SU-DHL-6 (cell line): ENCODE measurements at regions not wholly inside any gene's neighbourhood (a gene's known extent, or its start where the extent isn't known, plus 50 kb on each side); places are given as distances from the start of the nearest gene placed in this dataset.

Experiments used
- H2AFZ ChIP-seq: fragments of 200-600 bp; sonication (generic); 2 replicates; pipeline ENCODE4 v1.6.1; 2014; ENCODE audit warnings: low read depth, mild to moderate bottlenecking, moderate library complexity, mixed read lengths, antibody characterized with exemption, low read length; ENCODE audit not compliant: severe bottlenecking
- H3F3A ChIP-seq: fragments of 200-600 bp; shearing (Covaris generic); 2 replicates; pipeline ENCODE4 v1.6.0; 2016; ENCODE audit warnings: antibody characterized with exemption, mild to moderate bottlenecking; ENCODE audit not compliant: insufficient read depth
- H3K27ac ChIP-seq: fragments of 200-600 bp; sonication (generic); 2 replicates; pipeline ENCODE4 v1.5.1; 2016; ENCODE audit warnings: low read depth, mild to moderate bottlenecking, low read length, moderate library complexity, mixed read lengths
- H3K27me3 ChIP-seq: fragments of 200-600 bp; sonication (generic), shearing (Covaris generic); 2 replicates; pipeline ENCODE4 v1.6.0; 2014; ENCODE audit warnings: mild to moderate bottlenecking, low read length
- H3K36me3 ChIP-seq: fragments of 200-600 bp; sonication (generic); 2 replicates; pipeline ENCODE4 v1.6.1; 2014; ENCODE audit warnings: mild to moderate bottlenecking, low read length, mixed read lengths
- H3K4me2 ChIP-seq: fragments of 300-600, 200-600 bp; shearing (Covaris generic), sonication (generic); 2 replicates; pipeline ENCODE4 v1.6.0; 2014; ENCODE audit warnings: low read length, low read depth, mild to moderate bottlenecking; ENCODE audit not compliant: poor library complexity, severe bottlenecking
- H3K4me3 ChIP-seq: fragments of 200-600 bp; sonication (generic); 2 replicates; pipeline ENCODE4 v1.5.1; 2014; ENCODE audit warnings: antibody characterized with exemption, low read length, mild to moderate bottlenecking, mixed read lengths; ENCODE audit not compliant: insufficient read depth, poor library complexity, severe bottlenecking
- H3K79me2 ChIP-seq: fragments of 200-600 bp; sonication (generic); 2 replicates; pipeline ENCODE4 v1.6.1; 2014; ENCODE audit warnings: mild to moderate bottlenecking, low read length, moderate library complexity; ENCODE audit not compliant: insufficient read depth
- H3K9ac ChIP-seq: fragments of 200-600 bp; sonication (generic); 2 replicates; pipeline ENCODE4 v1.7.0; 2014; ENCODE audit warnings: mild to moderate bottlenecking, low read length
- H3K9me2 ChIP-seq: fragments of 200-600 bp; sonication (generic); replicated peaks from 2 replicates; pipeline ENCODE4 v1.6.1; 2014; ENCODE audit warnings: low read length; ENCODE audit not compliant: insufficient read depth
- H3K9me3 ChIP-seq: fragments of 200-600 bp; sonication (generic); 2 replicates; pipeline ENCODE4 v1.6.1; 2014; ENCODE audit warnings: low read length, mixed read lengths; ENCODE audit not compliant: insufficient read depth
- H4K20me1 ChIP-seq: fragments of 200-600 bp; sonication (generic); 2 replicates; pipeline ENCODE4 v1.6.1; 2014; ENCODE audit warnings: low read depth, mild to moderate bottlenecking, antibody characterized with exemption, low read length, moderate library complexity, mixed read lengths
- EZH2phosphoT487 ChIP-seq: fragments of 200-600 bp; sonication (generic), shearing (Covaris generic); conservative IDR thresholded peaks from 2 replicates; pipeline ENCODE4 v1.6.1; 2018; ENCODE audit warnings: mild to moderate bottlenecking, antibody characterized with exemption, low read length, moderate library complexity, mixed read lengths
- TF ChIP-seq, protein P1 (sequence below): fragments of 200-600 bp; sonication (generic); IDR thresholded peaks from one replicate; pipeline ENCODE4 v1.5.1; 2017; ENCODE audit warnings: antibody characterized with exemption, mild to moderate bottlenecking, low read length, moderate library complexity; ENCODE audit not compliant: insufficient read depth, poor library complexity, severe bottlenecking

DNA sequence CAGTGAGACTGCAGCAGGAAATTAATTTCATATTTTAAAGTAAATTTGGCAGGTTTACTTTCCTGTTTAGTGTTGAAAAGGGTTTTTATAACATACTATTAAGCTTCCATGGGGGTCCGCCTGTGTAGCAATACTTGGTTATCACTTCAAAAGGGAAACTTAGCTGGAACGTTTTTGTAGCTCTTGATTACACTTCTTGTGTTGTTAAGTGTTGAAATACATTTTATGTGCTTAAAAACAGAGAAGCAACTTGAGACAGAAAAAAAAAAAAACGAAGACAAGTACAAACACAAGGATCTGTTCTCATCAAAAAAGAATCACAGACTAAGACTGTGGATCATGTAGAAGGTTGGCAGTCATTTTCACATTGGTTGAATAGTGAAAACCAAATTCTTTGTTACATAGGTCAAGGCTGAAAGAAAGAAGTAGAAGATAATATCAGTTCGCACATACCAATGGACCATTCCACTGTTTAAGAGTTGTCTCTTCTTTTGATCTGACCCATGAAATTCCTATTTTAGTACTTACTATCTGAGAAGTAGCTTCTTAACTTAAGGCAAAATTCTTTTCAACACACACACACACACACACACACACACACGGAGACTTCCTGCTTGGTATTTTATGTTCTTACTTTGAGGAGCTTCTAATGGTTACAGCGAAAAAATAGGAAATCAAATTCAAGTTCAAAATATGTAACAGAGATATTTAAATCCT is 113.9 kb upstream of the SLC35B3 start:
- no peak overlapping the region for H3K4me3 ChIP-seq
- no peaks in the 10 kb centered on the region for H3K27me3 ChIP-seq
- H3K9me3 ChIP-seq = no peaks in the 10 kb centered on the region
- H2AFZ ChIP-seq = no peak overlapping the region
- no peak overlapping the region for H3K4me2 ChIP-seq
- H4K20me1 ChIP-seq = no peaks in the 10 kb centered on the region
- no peaks in the 10 kb centered on the region for H3K79me2 ChIP-seq
- no peak overlapping the region for H3K27ac ChIP-seq
- no peaks in the 10 kb centered on the region for H3F3A ChIP-seq
- no peaks in the 10 kb centered on the region for H3K36me3 ChIP-seq
- TF ChIP-seq, protein P1, sequence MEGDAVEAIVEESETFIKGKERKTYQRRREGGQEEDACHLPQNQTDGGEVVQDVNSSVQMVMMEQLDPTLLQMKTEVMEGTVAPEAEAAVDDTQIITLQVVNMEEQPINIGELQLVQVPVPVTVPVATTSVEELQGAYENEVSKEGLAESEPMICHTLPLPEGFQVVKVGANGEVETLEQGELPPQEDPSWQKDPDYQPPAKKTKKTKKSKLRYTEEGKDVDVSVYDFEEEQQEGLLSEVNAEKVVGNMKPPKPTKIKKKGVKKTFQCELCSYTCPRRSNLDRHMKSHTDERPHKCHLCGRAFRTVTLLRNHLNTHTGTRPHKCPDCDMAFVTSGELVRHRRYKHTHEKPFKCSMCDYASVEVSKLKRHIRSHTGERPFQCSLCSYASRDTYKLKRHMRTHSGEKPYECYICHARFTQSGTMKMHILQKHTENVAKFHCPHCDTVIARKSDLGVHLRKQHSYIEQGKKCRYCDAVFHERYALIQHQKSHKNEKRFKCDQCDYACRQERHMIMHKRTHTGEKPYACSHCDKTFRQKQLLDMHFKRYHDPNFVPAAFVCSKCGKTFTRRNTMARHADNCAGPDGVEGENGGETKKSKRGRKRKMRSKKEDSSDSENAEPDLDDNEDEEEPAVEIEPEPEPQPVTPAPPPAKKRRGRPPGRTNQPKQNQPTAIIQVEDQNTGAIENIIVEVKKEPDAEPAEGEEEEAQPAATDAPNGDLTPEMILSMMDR = no peak
- no peak for TF ChIP-seq EZH2phosphoT487
- H3K9me2 ChIP-seq = no peaks in the 10 kb centered on the region
- no peak overlapping the region for H3K9ac ChIP-seq

DNA sequence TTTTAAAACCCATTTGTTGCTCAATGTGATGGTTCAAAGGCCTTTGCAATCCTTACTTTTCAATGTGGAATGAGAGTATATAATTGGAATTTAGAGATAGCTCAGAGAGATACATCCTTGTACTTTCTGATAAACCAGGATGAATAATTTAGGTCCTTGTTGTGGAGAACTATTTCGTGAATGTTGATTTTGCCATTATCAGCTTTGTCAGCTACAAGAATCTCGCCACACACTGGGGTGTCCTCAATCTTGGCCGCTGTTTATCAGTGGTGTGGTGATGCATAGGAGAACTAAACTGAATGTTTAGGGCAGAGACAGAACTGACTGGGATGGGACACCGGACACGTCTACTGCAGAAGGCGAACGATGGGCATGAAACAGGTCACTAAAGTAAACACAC is 111.2 kb upstream of the SLC35B3 start:
- Histone ChIP-seq H3K9ac (no peak overlapping the region), H3K9me3 (no peaks in the 10 kb centered on the region), H3K27ac (no peak overlapping the region), H3K4me2 (no peak overlapping the region), H4K20me1 (no peaks in the 10 kb centered on the region), H3F3A (no peaks in the 10 kb centered on the region), H3K27me3 (peaks cover 5% of the 10 kb centered on the region; the same call in 1 of the 2 replicates), H3K79me2 (no peaks in the 10 kb centered on the region), H3K9me2 (no peaks in the 10 kb centered on the region), H2AFZ (no peak overlapping the region), H3K36me3 (no peaks in the 10 kb centered on the region), H3K4me3 (no peak overlapping the region)
- no peak for TF ChIP-seq EZH2phosphoT487

DNA sequence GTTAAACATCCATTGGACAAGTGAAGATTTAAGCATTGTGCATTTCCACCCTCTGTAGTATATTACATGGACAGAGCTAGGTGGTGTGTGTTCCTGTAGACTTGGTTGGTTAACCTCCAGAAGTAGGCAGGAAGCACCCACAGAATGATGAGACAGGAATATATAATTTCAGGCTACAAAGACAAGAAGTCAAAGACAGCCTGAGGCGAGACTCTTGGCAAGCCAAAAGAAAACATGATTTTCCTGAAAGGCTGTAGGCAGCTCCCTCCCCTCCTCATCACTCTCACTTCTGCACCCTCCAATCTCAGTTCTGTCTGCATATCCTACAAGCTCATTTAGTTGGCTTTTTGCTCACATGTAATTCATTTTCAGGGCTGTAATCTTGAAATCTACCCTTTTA is 110.0 kb upstream of the SLC35B3 start:
- Histone ChIP-seq H3K4me2 (no peak overlapping the region), H3K9me3 (no peaks in the 10 kb centered on the region), H4K20me1 (no peaks in the 10 kb centered on the region), H3K27me3 (peaks cover 5% of the 10 kb centered on the region; the same call in 1 of the 2 replicates), H3F3A (no peaks in the 10 kb centered on the region), H3K9ac (no peak overlapping the region), H3K27ac (no peak overlapping the region), H3K36me3 (no peaks in the 10 kb centered on the region), H3K79me2 (no peaks in the 10 kb centered on the region), H3K4me3 (no peak overlapping the region), H2AFZ (no peak overlapping the region), H3K9me2 (no peaks in the 10 kb centered on the region)
- TF ChIP-seq EZH2phosphoT487 = no peak
- TF ChIP-seq, protein P1 = no peak

DNA sequence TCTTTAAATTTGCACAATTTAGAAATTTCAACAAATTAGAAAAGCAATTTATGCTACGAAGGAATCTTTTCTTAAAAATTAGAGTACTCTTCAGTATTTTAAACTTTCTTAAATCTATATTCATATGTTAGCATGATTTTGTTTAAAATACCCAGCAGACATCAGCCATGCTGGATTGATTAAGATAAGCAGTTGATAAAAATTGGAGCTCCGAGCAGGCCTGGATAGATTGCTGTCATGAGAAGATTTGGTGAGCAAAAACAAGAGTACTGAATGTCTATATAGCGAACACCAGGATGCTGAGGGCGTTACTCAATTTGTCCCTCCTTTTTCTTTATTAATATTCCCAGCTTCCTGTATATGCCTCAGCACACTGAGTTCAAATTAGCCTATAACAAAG is 108.4 kb upstream of the SLC35B3 start:
- Histone ChIP-seq H3K4me2 (no peak overlapping the region), H3K79me2 (no peaks in the 10 kb centered on the region), H3K36me3 (no peaks in the 10 kb centered on the region), H2AFZ (no peak overlapping the region), H3K27ac (no peak overlapping the region), H4K20me1 (no peaks in the 10 kb centered on the region), H3K9me2 (no peaks in the 10 kb centered on the region), H3K9ac (no peak overlapping the region), H3K9me3 (no peaks in the 10 kb centered on the region), H3K4me3 (no peak overlapping the region), H3K27me3 (peaks cover 5% of the 10 kb centered on the region; the same call in 1 of the 2 replicates), H3F3A (no peaks in the 10 kb centered on the region)
- TF ChIP-seq, protein P1 = no peak
- no peak for TF ChIP-seq EZH2phosphoT487
